ENCODE measurements at regions not wholly inside any gene's neighbourhood (a gene's known extent, or its start where the extent isn't known, plus 50 kb on each side); places are given as distances from the start of the nearest gene placed in this dataset.

- H3K27ac ChIP-seq (ENCODE audit: extremely low read depth, low read depth, low read length), result no peak overlapping the region
- no peaks in the 10 kb centered on the region for H3K27me3 ChIP-seq (ENCODE audit: control insufficient read depth in 2 of 2, insufficient read depth in 2 of 2, low read length in 2 of 2)
- no peaks in the 10 kb centered on the region for H3K79me2 ChIP-seq (ENCODE audit: control insufficient read depth, insufficient read depth, low read length)
- intact Hi-C loops (cut with micrococcal nuclease), result no loop called here
- BruUV-seq (replicated peaks), result no TSS peak
- no peak overlapping the region for H2AFZ ChIP-seq (ENCODE audit: low read depth, low read length)
- ChIA-PET POLR2A (no interaction called here), CTCF (ENCODE audit: low intra/inter-chr PET ratio) (no interaction called here)
- no peaks in the 10 kb centered on the region for H3K36me3 ChIP-seq (ENCODE audit: control insufficient read depth, insufficient read depth, low read length)
- no CpG with 5 or more reads among the region's 1 CpG for WGBS (ENCODE audit: insufficient coverage, low coverage, missing lambda C conversion rate)
- H3K9me3 ChIP-seq (replicated peaks; ENCODE audit: control insufficient read depth, insufficient read depth, low read depth, low read length), result no peaks in the 10 kb centered on the region
- H3K4me3 ChIP-seq, result no peak overlapping the region
- H3K9ac ChIP-seq (ENCODE audit: insufficient read depth in 1 of 2, low read depth in 2 of 2, low read length in 2 of 2), result no peak overlapping the region
- TF ChIP-seq EZH2 (IDR thresholded peaks at IDR 0.05; ENCODE audit: borderline replicate concordance, low read depth, low read length) (no peak), ZNF324 (CRISPR knock-in tag; IDR thresholded peaks at IDR 0.05) (no peak), CLOCK (CRISPR knock-in tag; IDR thresholded peaks at IDR 0.05; ENCODE audit: borderline replicate concordance) (no peak), U2AF2 (optimal IDR thresholded peaks at IDR 0.05; ENCODE audit: low read depth, low read length) (no peak), TFE3 (CRISPR knock-in tag; IDR thresholded peaks at IDR 0.05) (no peak), KHSRP (IDR thresholded peaks at IDR 0.05) (no peak), ZNF174 (CRISPR knock-in tag; IDR thresholded peaks at IDR 0.05) (no peak), THRB (CRISPR knock-in tag; conservative IDR thresholded peaks at IDR 0.05) (no peak), ZNF23 (CRISPR knock-in tag; IDR thresholded peaks at IDR 0.05) (no peak), FOXM1 (IDR thresholded peaks at IDR 0.05; ENCODE audit: low read depth) (no peak), FOXM1 (CRISPR knock-in tag; IDR thresholded peaks at IDR 0.05; ENCODE audit: low read depth) (no peak), XRCC5 (IDR thresholded peaks at IDR 0.05; ENCODE audit: low read depth, low read length) (no peak), ZBTB26 (CRISPR knock-in tag; IDR thresholded peaks at IDR 0.05) (no peak), NR3C1 (CRISPR knock-in tag; IDR thresholded peaks at IDR 0.05) (no peak), TRIM28 (IDR thresholded peaks at IDR 0.05) (no peak)
- H3K4me1 ChIP-seq (replicated peaks in 1 of 2; ENCODE audit: control insufficient read depth in 2 of 2, insufficient read depth in 2 of 2, low read length in 2 of 2), result no peaks in the 10 kb centered on the region
- in situ Hi-C loops (cut with MboI), result no loop called here
- DNase-seq (ENCODE audit: extremely low read depth in 1 of 4, low spot score in 3 of 4) (no peak), ATAC-seq (no peak), FAIRE-seq (no peak)
- no peaks in the 10 kb centered on the region for H4K20me1 ChIP-seq (replicated peaks; ENCODE audit: control insufficient read depth, insufficient read depth, low read length)
- H3K4me2 ChIP-seq (ENCODE audit: insufficient read depth, low read length), result no peak overlapping the region
- H3K9me1 ChIP-seq (ENCODE audit: control insufficient read depth, insufficient read depth, low read length), result no peaks in the 10 kb centered on the region
Observed at GRCh38 chr9:31100311-31100710, 1284.1 kb upstream of the ACO1 start.

Measured in K562 (cell line).